IPS-NIHi7 (cell line): ENCODE measurements at regions not wholly inside any gene's neighbourhood (a gene's known extent, or its start where the extent isn't known, plus 50 kb on each side); places are given as distances from the start of the nearest gene placed in this dataset.
A peak's percentile ranks its signal among the peaks of the same experiment; 100 is the strongest.
"Not testable (repeated sequence)": the region's sequence is repeated elsewhere in the genome, so short reads cannot be mapped to it uniquely, and the experiment has no call there.

Experiments
- DNase-seq: peaks from one replicate; pipeline ENCODE4 v3.0.0; 2012; ENCODE audit warnings: mixed read lengths; ENCODE audit errors: extremely low spot score

- DNase-seq = no peak
These were observed 174.8 kb downstream of the MINAR1 start for GRCh38 chr15:79606831-79607355.

GRCh38 chr15:79608066-79608864 lies 176.1 kb downstream of the MINAR1 start:
- no peak for DNase-seq

- DNase-seq = no peak
These were observed 177.4 kb downstream of the MINAR1 start for GRCh38 chr15:79609506-79609905.

- no peak for DNase-seq
These were observed 177.9 kb downstream of the MINAR1 start for GRCh38 chr15:79610021-79610420.

GRCh38 chr15:79615754-79616153 lies 183.6 kb downstream of the MINAR1 start:
- DNase-seq = no peak

- no peak for DNase-seq
These were observed 184.9 kb downstream of the MINAR1 start for GRCh38 chr15:79617071-79617470.

GRCh38 chr15:79620112-79620857 lies 188.1 kb downstream of the MINAR1 start:
- DNase-seq = no peak

- DNase-seq = not testable (repeated sequence)
These were observed 189.7 kb downstream of the MINAR1 start for GRCh38 chr15:79621805-79622204.

GRCh38 chr15:79623488-79623887 lies 191.4 kb downstream of the MINAR1 start:
- no peak for DNase-seq

- no peak for DNase-seq
These were observed 197.6 kb downstream of the MINAR1 start for GRCh38 chr15:79629687-79630086.

GRCh38 chr15:79632457-79632856 lies 200.3 kb downstream of the MINAR1 start:
- DNase-seq = no peak

- no peak for DNase-seq
These were observed 203.1 kb downstream of the MINAR1 start for GRCh38 chr15:79635149-79635771.

- DNase-seq = peak; percentile 35
These were observed 203.9 kb downstream of the MINAR1 start for GRCh38 chr15:79635897-79636561.

GRCh38 chr15:79640206-79640605 lies 208.1 kb downstream of the MINAR1 start:
- DNase-seq = no peak

- no peak for DNase-seq
These were observed 209.7 kb downstream of the MINAR1 start for GRCh38 chr15:79641841-79642240.

GRCh38 chr15:79643393-79643792 lies 211.3 kb downstream of the MINAR1 start:
- DNase-seq = peak; percentile 22

- no peak for DNase-seq
These were observed 212.0 kb downstream of the MINAR1 start for GRCh38 chr15:79644091-79644490.

- not testable (repeated sequence) for DNase-seq
These were observed 220.8 kb downstream of the MINAR1 start for GRCh38 chr15:79652972-79653371.

- no peak for DNase-seq
These were observed 221.4 kb downstream of the MINAR1 start for GRCh38 chr15:79653533-79653932.

- no peak for DNase-seq
These were observed 224.2 kb downstream of the MINAR1 start for GRCh38 chr15:79656151-79657000.

GRCh38 chr15:79657722-79658121 lies 225.6 kb downstream of the MINAR1 start:
- DNase-seq = no peak
